SK-N-SH (cell line): ENCODE measurements at regions not wholly inside any gene's neighbourhood (a gene's known extent, or its start where the extent isn't known, plus 50 kb on each side); places are given as distances from the start of the nearest gene placed in this dataset.

Source experiments
- CTCF ChIA-PET: fragments of 300-600, 350-600 bp; formaldehyde crosslinking; extraction: SDS; loops from one replicate; lab custom pipeline; 2021; lab: Yijun Ruan, JAX
- POLR2A ChIA-PET: fragments of 350-600 bp; sonication (Branson Sonifier 250); formaldehyde crosslinking; extraction: SDS; loops from one replicate; lab custom pipeline; 2020; ENCODE audit warnings: antibody characterized with exemption, inconsistent platforms; lab: Yijun Ruan, JAX
- DNase-seq: peaks from one replicate; pipeline ENCODE4 v3.0.0; 2012
- H2AFZ ChIP-seq: fragments of 200-600 bp; sonication (generic); 2 replicates; pipeline ENCODE4 v1.8.1; 2016; ENCODE audit warnings: antibody characterized with exemption, mild to moderate bottlenecking, low read depth
- H3F3A ChIP-seq: fragments of 200-600 bp; sonication (generic); replicated peaks from 2 replicates; pipeline ENCODE3; 2016; ENCODE audit warnings: antibody characterized with exemption, mild to moderate bottlenecking; ENCODE audit not compliant: insufficient read depth
- H3K27ac ChIP-seq, 2 experiments: fragments of 200-500 bp in 1 of 2; fragments of 200-600 bp in 1 of 2; sonication (Bioruptor generic) in 1 of 2; sonication (generic), shearing (Covaris generic) in 1 of 2; 2 replicates each; pipeline versions ENCODE4 v1.5.1 to v1.6.1; 2014 to 2016; ENCODE audit warnings: low read depth in 2 of 2, inconsistent platforms in 1 of 2, low read length in 1 of 2, mild to moderate bottlenecking in 1 of 2, mixed read lengths in 1 of 2
- H3K27me3 ChIP-seq: fragments of 200-600 bp; sonication (generic), shearing (Covaris generic); 2 replicates; pipeline ENCODE4 v1.6.1; 2016; ENCODE audit warnings: mixed run types; ENCODE audit not compliant: insufficient read depth
- H3K36me3 ChIP-seq, 2 experiments: fragments of 200-500 bp in 1 of 2; fragments of 200-600 bp in 1 of 2; sonication (Bioruptor generic) in 1 of 2; sonication (generic) in 1 of 2; replicated peaks in 1 of 2; 2 replicates each; pipeline versions ENCODE3 to v1.5.1; 2014 to 2016; ENCODE audit warnings: low read length in 1 of 2, mild to moderate bottlenecking in 1 of 2; ENCODE audit not compliant: insufficient read depth in 2 of 2, control insufficient read depth in 1 of 2
- H3K4me1 ChIP-seq, 2 experiments: fragments of 200-500 bp in 1 of 2; fragments of 200-600 bp in 1 of 2; sonication (Bioruptor generic) in 1 of 2; sonication (generic), shearing (Covaris generic) in 1 of 2; 2 replicates each; pipeline versions ENCODE4 v1.5.1 to v1.6.1; 2014 to 2016; ENCODE audit warnings: low read depth in 1 of 2, low read length in 1 of 2, mixed run types in 1 of 2; ENCODE audit not compliant: insufficient read depth in 2 of 2, control insufficient read depth in 1 of 2
- H3K4me2 ChIP-seq: fragments of 200-600 bp; sonication (generic), shearing (Covaris generic); 2 replicates; pipeline ENCODE4 v1.6.1; 2017; ENCODE audit warnings: mixed run types
- H3K4me3 ChIP-seq, 2 experiments: fragments of 200-500 bp in 1 of 2; fragments of 200-600 bp in 1 of 2; sonication (Bioruptor generic) in 1 of 2; sonication (generic), shearing (Covaris generic) in 1 of 2; 2 replicates each; pipeline versions ENCODE4 v1.5.1 to v1.8.1; 2014 to 2016; ENCODE audit warnings: low read depth in 2 of 2, inconsistent platforms in 1 of 2, low read length in 1 of 2, mild to moderate bottlenecking in 1 of 2, mixed read lengths in 1 of 2, moderate library complexity in 1 of 2
- H3K79me2 ChIP-seq: fragments of 200-600 bp; sonication (generic); 2 replicates; pipeline ENCODE4 v1.8.1; 2017; ENCODE audit warnings: mild to moderate bottlenecking; ENCODE audit not compliant: insufficient read depth
- H3K9ac ChIP-seq: fragments of 200-600 bp; sonication (generic); 2 replicates; pipeline ENCODE4 v1.6.1; 2017; ENCODE audit warnings: mixed run types
- H3K9me2 ChIP-seq: fragments of 200-600 bp; sonication (generic); 2 replicates; pipeline ENCODE4 v1.6.1; 2017; ENCODE audit warnings: mixed run types
- H3K9me3 ChIP-seq: fragments of 200-600 bp; sonication (generic); 2 replicates; pipeline ENCODE4 v1.6.1; 2017; ENCODE audit warnings: mixed run types, mild to moderate bottlenecking, moderate library complexity
- H4K20me1 ChIP-seq: fragments of 200-600 bp; sonication (generic); 2 replicates; pipeline ENCODE4 v1.6.1; 2017; ENCODE audit warnings: mild to moderate bottlenecking, mixed run types; ENCODE audit not compliant: insufficient read depth
- CHD2 ChIP-seq: fragments of 150-350 bp; IDR thresholded peaks from 2 replicates; pipeline ENCODE4 v1.6.1; 2018; ENCODE audit warnings: low read length; ENCODE audit not compliant: partially characterized antibody
- ELF1 ChIP-seq: IDR thresholded peaks from 2 replicates; pipeline ENCODE4 v1.4.0; 2012
- EP300 ChIP-seq, 2 experiments: IDR thresholded peaks; 2 replicates each; pipeline versions ENCODE4 v1.4.0 to v1.6.1; 2012; ENCODE audit warnings: borderline replicate concordance in 1 of 2, low read depth in 1 of 2, low read length in 1 of 2
- EZH2phosphoT487 ChIP-seq: fragments of 200-600 bp; sonication (generic); IDR thresholded peaks from 2 replicates; pipeline ENCODE4 v1.6.1; 2017; ENCODE audit warnings: low read depth, mixed run types, mild to moderate bottlenecking, antibody characterized with exemption, moderate library complexity, borderline replicate concordance
- FOSL2 ChIP-seq: IDR thresholded peaks from 2 replicates; pipeline ENCODE4 v1.4.0; 2012; ENCODE audit warnings: low read depth, mild to moderate bottlenecking, moderate library complexity, borderline replicate concordance
- FOXJ3 ChIP-seq: sonication (generic); formaldehyde crosslinking; IDR thresholded peaks from 2 replicates; pipeline ENCODE4 v1.5.1; 2020; ENCODE audit warnings: mild to moderate bottlenecking, missing genetic modification reagents
- GABPA ChIP-seq: IDR thresholded peaks from 2 replicates; pipeline ENCODE4 v1.4.0; 2012; ENCODE audit warnings: low read depth, mild to moderate bottlenecking
- GATA2 ChIP-seq: sonication (generic); formaldehyde crosslinking; IDR thresholded peaks from 2 replicates; pipeline ENCODE4 v1.5.0; 2020; ENCODE audit warnings: mild to moderate bottlenecking, missing genetic modification reagents
- MAX ChIP-seq: IDR thresholded peaks from 2 replicates; pipeline ENCODE4 v1.4.0; 2012; ENCODE audit warnings: low read depth
- MEF2A ChIP-seq: IDR thresholded peaks from 2 replicates; pipeline ENCODE4 v1.4.0; 2012; ENCODE audit warnings: low read depth, borderline replicate concordance
- MXI1 ChIP-seq: IDR thresholded peaks from 2 replicates; pipeline ENCODE4 v1.6.1; 2012; ENCODE audit warnings: mild to moderate bottlenecking, low read depth, low read length, improper control_type of control experiment
- NFIC ChIP-seq: IDR thresholded peaks from 2 replicates; pipeline ENCODE4 v1.4.0; 2012; ENCODE audit warnings: borderline replicate concordance
- PBX3 ChIP-seq: IDR thresholded peaks from 2 replicates; pipeline ENCODE4; 2012
- POLR2AphosphoS5 ChIP-seq: IDR thresholded peaks from 2 replicates; pipeline ENCODE4 v1.6.1; 2012; ENCODE audit warnings: low read depth, low read length
- RAD21 ChIP-seq: IDR thresholded peaks from 2 replicates; pipeline ENCODE4 v1.6.1; 2012; ENCODE audit warnings: mild to moderate bottlenecking, low read length
- RXRA ChIP-seq: IDR thresholded peaks from 2 replicates; pipeline ENCODE4 v1.4.0; 2012; ENCODE audit warnings: low read depth, mild to moderate bottlenecking, borderline replicate concordance
- SIN3A ChIP-seq: IDR thresholded peaks from 2 replicates; pipeline ENCODE4 v1.6.1; 2012; ENCODE audit warnings: low read depth, mild to moderate bottlenecking, low read length, moderate library complexity, borderline replicate concordance
- SMC3 ChIP-seq: IDR thresholded peaks from 2 replicates; pipeline ENCODE4 v1.6.1; 2012; ENCODE audit warnings: low read depth, low read length, improper control_type of control experiment
- TAF1 ChIP-seq: IDR thresholded peaks from 2 replicates; pipeline ENCODE4 v1.6.1; 2012; ENCODE audit warnings: low read depth, mild to moderate bottlenecking, low read length, moderate library complexity, borderline replicate concordance
- USF2 ChIP-seq: fragments of 150-350 bp; IDR thresholded peaks from 2 replicates; pipeline ENCODE4 v1.6.1; 2017; ENCODE audit warnings: antibody characterized with exemption, low read length, low read depth, borderline replicate concordance
- YY1 ChIP-seq: IDR thresholded peaks from 2 replicates; pipeline ENCODE4 v1.4.0; 2012; ENCODE audit warnings: low read depth, mild to moderate bottlenecking
- WGBS: methylation state at CpG from one replicate; pipeline ENCODE4 v1.1.6; 2017; ENCODE audit warnings: low lambda C conversion rate; 5-methylcytosine and 5-hydroxymethylcytosine counted together
- TF ChIP-seq, protein P1 (sequence below): IDR thresholded peaks from 2 replicates; pipeline ENCODE4 v1.4.0; 2012; ENCODE audit warnings: low read depth, borderline replicate concordance
- TF ChIP-seq, protein P2 (sequence below): IDR thresholded peaks from 2 replicates; pipeline ENCODE4 v1.6.1; 2012; ENCODE audit warnings: mild to moderate bottlenecking, low read depth, low read length, moderate library complexity
- TF ChIP-seq, protein P3 (sequence below): fragments of 200-600 bp; sonication (generic); IDR thresholded peaks from 2 replicates; pipeline ENCODE4 v1.6.1; 2017; ENCODE audit warnings: antibody characterized with exemption, mild to moderate bottlenecking, moderate library complexity

DNA sequence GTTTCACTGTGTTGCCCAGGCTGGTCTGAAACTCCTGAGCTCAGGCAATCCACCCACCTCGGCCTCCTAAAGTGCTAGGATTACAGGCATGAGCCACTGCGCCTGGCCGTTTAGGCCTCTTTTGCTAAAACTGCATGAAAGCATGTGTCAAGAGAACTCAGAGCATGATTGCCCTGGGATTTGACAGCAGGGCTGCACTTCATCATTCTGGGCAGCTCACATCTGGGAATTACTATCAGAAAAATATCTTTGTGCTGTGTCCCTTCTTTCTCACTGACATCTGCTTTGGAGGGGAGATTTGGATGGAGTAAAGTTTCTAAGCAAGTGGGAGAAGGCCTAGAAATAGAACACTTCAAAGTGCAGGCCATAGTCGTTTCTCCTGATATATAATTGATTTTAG is 59.6 kb upstream of the EIF2S2 start:
- H3F3A ChIP-seq, result no peaks in the 10 kb centered on the region
- H3K4me3 ChIP-seq, result no peak overlapping the region
- ChIA-PET CTCF (interaction anchor here (0.6 to 3.2 kb wide), 3 partner anchors 19 to 976 kb away, joined by 3 to 14 read pairs (median 4); no protein-coding TSS in a partner anchor), POLR2A (interaction anchor here (0.8 kb wide), 1 partner anchor 60 kb away, joined by 5 read pairs; the partner anchor contains the start of gene EIF2S2)
- no peaks in the 10 kb centered on the region for H3K27me3 ChIP-seq
- peak; percentile 83 for DNase-seq
- no peak overlapping the region for H3K9ac ChIP-seq
- H3K36me3 ChIP-seq, result no peaks in the 10 kb centered on the region
- no peaks in the 10 kb centered on the region; a peak in 1 of 4 replicates for H3K4me1 ChIP-seq
- 22% methylated on average over 4 of the region's 4 CpGs for WGBS
- H2AFZ ChIP-seq, result no peak overlapping the region
- no peaks in the 10 kb centered on the region for H3K9me2 ChIP-seq
- no peak overlapping the region for H3K4me2 ChIP-seq
- H3K9me3 ChIP-seq, result no peaks in the 10 kb centered on the region
- H3K79me2 ChIP-seq, result no peaks in the 10 kb centered on the region
- H4K20me1 ChIP-seq, result no peaks in the 10 kb centered on the region
- peak overlapping the region in 1 of 2 experiments; percentile 12; a peak in 2 of 4 replicates for H3K27ac ChIP-seq
- no peak for TF ChIP-seq FOSL2
- TF ChIP-seq, protein P1, sequence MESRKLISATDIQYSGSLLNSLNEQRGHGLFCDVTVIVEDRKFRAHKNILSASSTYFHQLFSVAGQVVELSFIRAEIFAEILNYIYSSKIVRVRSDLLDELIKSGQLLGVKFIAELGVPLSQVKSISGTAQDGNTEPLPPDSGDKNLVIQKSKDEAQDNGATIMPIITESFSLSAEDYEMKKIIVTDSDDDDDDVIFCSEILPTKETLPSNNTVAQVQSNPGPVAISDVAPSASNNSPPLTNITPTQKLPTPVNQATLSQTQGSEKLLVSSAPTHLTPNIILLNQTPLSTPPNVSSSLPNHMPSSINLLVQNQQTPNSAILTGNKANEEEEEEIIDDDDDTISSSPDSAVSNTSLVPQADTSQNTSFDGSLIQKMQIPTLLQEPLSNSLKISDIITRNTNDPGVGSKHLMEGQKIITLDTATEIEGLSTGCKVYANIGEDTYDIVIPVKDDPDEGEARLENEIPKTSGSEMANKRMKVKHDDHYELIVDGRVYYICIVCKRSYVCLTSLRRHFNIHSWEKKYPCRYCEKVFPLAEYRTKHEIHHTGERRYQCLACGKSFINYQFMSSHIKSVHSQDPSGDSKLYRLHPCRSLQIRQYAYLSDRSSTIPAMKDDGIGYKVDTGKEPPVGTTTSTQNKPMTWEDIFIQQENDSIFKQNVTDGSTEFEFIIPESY, result no peak
- TF ChIP-seq SIN3A, result no peak
- TF ChIP-seq EZH2phosphoT487, result no peak
- TF ChIP-seq MAX, result no peak
- TF ChIP-seq, protein P2, sequence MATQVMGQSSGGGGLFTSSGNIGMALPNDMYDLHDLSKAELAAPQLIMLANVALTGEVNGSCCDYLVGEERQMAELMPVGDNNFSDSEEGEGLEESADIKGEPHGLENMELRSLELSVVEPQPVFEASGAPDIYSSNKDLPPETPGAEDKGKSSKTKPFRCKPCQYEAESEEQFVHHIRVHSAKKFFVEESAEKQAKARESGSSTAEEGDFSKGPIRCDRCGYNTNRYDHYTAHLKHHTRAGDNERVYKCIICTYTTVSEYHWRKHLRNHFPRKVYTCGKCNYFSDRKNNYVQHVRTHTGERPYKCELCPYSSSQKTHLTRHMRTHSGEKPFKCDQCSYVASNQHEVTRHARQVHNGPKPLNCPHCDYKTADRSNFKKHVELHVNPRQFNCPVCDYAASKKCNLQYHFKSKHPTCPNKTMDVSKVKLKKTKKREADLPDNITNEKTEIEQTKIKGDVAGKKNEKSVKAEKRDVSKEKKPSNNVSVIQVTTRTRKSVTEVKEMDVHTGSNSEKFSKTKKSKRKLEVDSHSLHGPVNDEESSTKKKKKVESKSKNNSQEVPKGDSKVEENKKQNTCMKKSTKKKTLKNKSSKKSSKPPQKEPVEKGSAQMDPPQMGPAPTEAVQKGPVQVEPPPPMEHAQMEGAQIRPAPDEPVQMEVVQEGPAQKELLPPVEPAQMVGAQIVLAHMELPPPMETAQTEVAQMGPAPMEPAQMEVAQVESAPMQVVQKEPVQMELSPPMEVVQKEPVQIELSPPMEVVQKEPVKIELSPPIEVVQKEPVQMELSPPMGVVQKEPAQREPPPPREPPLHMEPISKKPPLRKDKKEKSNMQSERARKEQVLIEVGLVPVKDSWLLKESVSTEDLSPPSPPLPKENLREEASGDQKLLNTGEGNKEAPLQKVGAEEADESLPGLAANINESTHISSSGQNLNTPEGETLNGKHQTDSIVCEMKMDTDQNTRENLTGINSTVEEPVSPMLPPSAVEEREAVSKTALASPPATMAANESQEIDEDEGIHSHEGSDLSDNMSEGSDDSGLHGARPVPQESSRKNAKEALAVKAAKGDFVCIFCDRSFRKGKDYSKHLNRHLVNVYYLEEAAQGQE, result no peak
- TF ChIP-seq, protein P3, sequence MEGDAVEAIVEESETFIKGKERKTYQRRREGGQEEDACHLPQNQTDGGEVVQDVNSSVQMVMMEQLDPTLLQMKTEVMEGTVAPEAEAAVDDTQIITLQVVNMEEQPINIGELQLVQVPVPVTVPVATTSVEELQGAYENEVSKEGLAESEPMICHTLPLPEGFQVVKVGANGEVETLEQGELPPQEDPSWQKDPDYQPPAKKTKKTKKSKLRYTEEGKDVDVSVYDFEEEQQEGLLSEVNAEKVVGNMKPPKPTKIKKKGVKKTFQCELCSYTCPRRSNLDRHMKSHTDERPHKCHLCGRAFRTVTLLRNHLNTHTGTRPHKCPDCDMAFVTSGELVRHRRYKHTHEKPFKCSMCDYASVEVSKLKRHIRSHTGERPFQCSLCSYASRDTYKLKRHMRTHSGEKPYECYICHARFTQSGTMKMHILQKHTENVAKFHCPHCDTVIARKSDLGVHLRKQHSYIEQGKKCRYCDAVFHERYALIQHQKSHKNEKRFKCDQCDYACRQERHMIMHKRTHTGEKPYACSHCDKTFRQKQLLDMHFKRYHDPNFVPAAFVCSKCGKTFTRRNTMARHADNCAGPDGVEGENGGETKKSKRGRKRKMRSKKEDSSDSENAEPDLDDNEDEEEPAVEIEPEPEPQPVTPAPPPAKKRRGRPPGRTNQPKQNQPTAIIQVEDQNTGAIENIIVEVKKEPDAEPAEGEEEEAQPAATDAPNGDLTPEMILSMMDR, result no peak
- no peak for TF ChIP-seq SMC3
- TF ChIP-seq PBX3, result peak; percentile 19; the same call in 1 of the 2 replicates
- TF ChIP-seq ELF1, result no peak
- TF ChIP-seq YY1, result no peak
- TF ChIP-seq USF2, result no peak
- TF ChIP-seq GABPA, result no peak
- no peak for TF ChIP-seq TAF1
- TF ChIP-seq MXI1, result peak; percentile 90
- peak; percentile 75 for TF ChIP-seq CHD2
- peak in 1 of 2 experiments; percentile 83; a peak in 2 of 4 replicates for TF ChIP-seq EP300 (IDR thresholded peaks at IDR 0.05; ENCODE audit: borderline replicate concordance in 1 of 2, low read depth in 1 of 2, low read length in 1 of 2)
- TF ChIP-seq FOXJ3 (CRISPR knock-in tag), result no peak
- TF ChIP-seq GATA2, result peak; percentile 83
- TF ChIP-seq RXRA, result no peak
- TF ChIP-seq POLR2AphosphoS5, result no peak
- no peak for TF ChIP-seq RAD21
- no peak for TF ChIP-seq NFIC
- TF ChIP-seq MEF2A, result no peak
